ENCODE measurements at regions not wholly inside any gene's neighbourhood (a gene's known extent, or its start where the extent isn't known, plus 50 kb on each side); places are given as distances from the start of the nearest gene placed in this dataset.

DNA sequence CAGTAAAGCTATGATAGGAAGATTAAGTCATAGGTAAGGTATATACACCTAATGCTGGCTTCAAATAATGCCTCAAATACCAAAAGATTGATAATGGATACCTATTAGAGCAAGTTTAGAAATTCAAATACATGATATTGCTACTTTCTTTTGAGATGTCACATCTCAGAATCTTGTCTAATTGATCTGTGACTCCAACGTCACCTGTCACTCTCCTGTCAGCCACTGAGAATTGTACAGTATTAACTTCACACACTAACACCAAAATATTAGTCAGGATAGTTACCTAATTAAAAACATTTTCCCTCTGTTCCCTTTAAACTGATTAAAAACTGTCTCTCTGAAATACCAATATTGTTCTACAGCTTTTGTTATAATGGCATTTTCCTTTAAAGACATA is 575.5 kb upstream of the ID4 start:
- TF ChIP-seq, protein P1, sequence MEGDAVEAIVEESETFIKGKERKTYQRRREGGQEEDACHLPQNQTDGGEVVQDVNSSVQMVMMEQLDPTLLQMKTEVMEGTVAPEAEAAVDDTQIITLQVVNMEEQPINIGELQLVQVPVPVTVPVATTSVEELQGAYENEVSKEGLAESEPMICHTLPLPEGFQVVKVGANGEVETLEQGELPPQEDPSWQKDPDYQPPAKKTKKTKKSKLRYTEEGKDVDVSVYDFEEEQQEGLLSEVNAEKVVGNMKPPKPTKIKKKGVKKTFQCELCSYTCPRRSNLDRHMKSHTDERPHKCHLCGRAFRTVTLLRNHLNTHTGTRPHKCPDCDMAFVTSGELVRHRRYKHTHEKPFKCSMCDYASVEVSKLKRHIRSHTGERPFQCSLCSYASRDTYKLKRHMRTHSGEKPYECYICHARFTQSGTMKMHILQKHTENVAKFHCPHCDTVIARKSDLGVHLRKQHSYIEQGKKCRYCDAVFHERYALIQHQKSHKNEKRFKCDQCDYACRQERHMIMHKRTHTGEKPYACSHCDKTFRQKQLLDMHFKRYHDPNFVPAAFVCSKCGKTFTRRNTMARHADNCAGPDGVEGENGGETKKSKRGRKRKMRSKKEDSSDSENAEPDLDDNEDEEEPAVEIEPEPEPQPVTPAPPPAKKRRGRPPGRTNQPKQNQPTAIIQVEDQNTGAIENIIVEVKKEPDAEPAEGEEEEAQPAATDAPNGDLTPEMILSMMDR (IDR thresholded peaks at IDR 0.05; ENCODE audit: insufficient read depth, low read length, missing control alignments): no peak
- POLR2A ChIA-PET: no interaction called here
- H3K4me3 ChIP-seq (ENCODE audit: low read depth, low read length): no peak overlapping the region
- CTCF ChIA-PET: no interaction called here
- no peak for DNase-seq (ENCODE audit: low read depth, low spot score)

DNA sequence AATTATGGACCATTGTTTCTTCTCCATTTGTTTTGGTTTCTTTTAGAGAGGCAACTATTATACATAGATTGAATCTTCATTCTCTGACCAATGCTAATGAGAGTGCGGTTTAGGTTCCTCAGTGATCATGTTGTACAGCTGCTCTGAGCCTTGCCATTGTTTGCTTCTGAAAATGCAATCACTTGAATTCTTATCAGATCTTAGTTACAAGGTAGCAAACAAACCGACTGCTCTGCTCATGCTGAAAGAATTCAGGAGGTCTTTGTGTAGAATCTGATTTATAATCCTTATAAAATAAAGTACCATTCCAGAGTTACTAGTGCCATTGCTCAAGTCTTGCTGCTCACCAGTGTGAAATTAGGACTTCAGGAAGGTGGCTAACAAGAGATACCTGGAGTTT is 569.1 kb upstream of the ID4 start:
- CTCF ChIA-PET: no interaction called here
- TF ChIP-seq, protein P1 (IDR thresholded peaks at IDR 0.05; ENCODE audit: insufficient read depth, low read length, missing control alignments): no peak
- POLR2A ChIA-PET: no interaction called here
- no peak overlapping the region for H3K4me3 ChIP-seq (ENCODE audit: low read depth, low read length)
- DNase-seq (ENCODE audit: low read depth, low spot score): no peak

DNA sequence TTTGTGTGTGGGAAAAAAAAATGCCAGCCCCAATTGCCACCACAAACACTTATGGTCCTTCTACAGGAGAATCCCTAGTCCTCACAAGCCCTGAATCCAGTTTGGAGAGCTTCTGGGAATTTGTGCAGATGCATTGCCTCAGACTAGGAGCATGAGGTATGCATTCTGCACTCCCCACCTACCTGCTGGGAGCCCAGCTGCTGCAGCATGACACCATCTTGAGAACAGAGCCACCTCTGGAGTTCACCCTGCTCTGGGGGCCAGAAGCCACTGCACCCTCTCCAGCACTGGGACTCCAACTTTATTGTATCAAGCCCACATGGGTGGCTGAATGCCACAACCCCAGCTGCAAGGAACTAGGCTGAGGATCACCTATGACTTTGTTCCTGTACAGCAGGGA is 568.5 kb upstream of the ID4 start:
- no peak for DNase-seq (ENCODE audit: low read depth, low spot score)
- TF ChIP-seq, protein P1 (IDR thresholded peaks at IDR 0.05; ENCODE audit: insufficient read depth, low read length, missing control alignments): no peak
- no peak overlapping the region for H3K4me3 ChIP-seq (ENCODE audit: low read depth, low read length)
- CTCF ChIA-PET: interaction anchor here (0.7 kb wide), 1 partner anchor 673 kb away, joined by 3 read pairs; no protein-coding TSS in a partner anchor
- POLR2A ChIA-PET: no interaction called here

DNA sequence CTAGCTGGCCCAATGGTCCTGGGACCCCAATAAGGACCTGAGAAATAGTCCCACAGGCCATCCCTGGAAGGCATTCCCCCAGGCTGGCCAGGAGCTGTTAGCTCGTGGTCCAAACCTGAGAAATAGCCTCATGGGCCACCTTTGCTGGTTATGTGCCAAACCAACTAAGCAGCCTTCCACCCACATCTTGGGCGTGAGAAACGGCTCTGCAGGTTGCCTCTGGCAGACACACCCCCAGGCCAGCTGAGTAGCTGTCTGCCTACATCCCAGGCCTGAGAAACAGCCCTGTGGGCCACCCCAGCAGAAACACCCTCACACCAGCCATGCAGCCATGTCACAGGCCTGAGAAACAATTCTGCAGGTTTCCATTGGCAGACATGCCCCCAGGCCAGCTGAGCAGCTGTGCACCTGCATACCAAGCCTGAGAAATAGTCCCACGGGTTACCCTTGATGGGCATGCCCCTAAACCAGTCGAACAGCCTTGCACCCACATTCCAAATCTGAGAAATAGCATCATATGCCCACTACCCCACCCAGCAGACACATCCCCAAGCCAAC is 567.8 kb upstream of the ID4 start:
- CTCF ChIA-PET: no interaction called here
- POLR2A ChIA-PET: no interaction called here
- H3K4me3 ChIP-seq (ENCODE audit: low read depth, low read length): no peak overlapping the region
- TF ChIP-seq, protein P1 (IDR thresholded peaks at IDR 0.05; ENCODE audit: insufficient read depth, low read length, missing control alignments): no peak
- DNase-seq (ENCODE audit: low read depth, low spot score): no peak

DNA sequence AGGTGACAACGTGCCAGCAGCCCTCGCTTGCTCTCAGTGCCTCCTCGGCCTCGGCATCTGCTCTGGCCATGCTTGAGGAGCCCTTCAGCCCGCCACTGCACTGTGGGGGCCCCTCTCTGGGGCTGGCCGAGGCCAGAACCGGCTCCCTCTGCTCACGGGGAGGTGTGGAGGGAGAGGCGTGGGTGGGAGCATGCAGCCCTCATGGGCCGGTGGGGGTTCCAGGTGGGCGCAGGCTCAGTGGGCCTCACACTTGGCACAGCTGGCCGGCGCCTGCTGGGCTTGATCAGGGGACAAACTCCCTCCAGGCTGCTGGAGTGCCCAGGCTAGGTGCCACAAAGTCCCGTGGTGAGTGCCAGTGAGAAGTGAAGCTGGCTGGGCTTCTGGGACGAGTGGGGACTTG is 566.6 kb upstream of the ID4 start:
- CTCF ChIA-PET: no interaction called here
- TF ChIP-seq, protein P1 (IDR thresholded peaks at IDR 0.05; ENCODE audit: insufficient read depth, low read length, missing control alignments): no peak

DNA sequence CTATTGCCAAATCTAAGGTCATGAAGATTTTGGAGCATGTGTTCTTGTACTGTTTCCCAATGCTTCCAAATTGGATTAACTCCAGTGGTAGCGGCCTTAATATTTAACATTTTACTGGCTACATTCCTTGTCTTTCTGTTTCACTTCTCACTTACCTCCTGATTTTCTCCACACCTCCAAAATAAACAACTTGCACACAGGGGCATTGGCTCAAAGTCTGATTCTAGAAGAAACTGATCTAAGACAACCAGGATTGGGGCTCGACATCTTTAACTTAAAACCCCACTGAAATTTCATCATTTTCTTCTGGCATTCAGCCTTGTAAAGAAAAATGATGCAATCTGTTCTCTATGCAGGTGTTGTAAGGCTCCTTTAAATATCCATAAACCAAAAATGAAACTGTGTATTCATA is 557.9 kb upstream of the ID4 start:
- POLR2A ChIA-PET: no interaction called here
- TF ChIP-seq, protein P1 (IDR thresholded peaks at IDR 0.05; ENCODE audit: insufficient read depth, low read length, missing control alignments): no peak
- CTCF ChIA-PET: no interaction called here
- no peak for DNase-seq (ENCODE audit: low read depth, low spot score)
- no peak overlapping the region for H3K4me3 ChIP-seq (ENCODE audit: low read depth, low read length)

More for the DNA sequence above, 566.6 kb upstream of the ID4 start:
- no peak for DNase-seq (ENCODE audit: low read depth, low spot score)
- H3K4me3 ChIP-seq (ENCODE audit: low read depth, low read length): no peak overlapping the region
- POLR2A ChIA-PET: no interaction called here

Data from AG04449 (cell line).